GM19240 (cell line): ENCODE measurements at regions not wholly inside any gene's neighbourhood (a gene's known extent, or its start where the extent isn't known, plus 50 kb on each side); places are given as distances from the start of the nearest gene placed in this dataset.

Experiments used
- DNase-seq: peaks from one replicate; pipeline ENCODE4 v3.0.0; 2011; ENCODE audit warnings: low spot score; ENCODE audit not compliant: insufficient read length

DNA sequence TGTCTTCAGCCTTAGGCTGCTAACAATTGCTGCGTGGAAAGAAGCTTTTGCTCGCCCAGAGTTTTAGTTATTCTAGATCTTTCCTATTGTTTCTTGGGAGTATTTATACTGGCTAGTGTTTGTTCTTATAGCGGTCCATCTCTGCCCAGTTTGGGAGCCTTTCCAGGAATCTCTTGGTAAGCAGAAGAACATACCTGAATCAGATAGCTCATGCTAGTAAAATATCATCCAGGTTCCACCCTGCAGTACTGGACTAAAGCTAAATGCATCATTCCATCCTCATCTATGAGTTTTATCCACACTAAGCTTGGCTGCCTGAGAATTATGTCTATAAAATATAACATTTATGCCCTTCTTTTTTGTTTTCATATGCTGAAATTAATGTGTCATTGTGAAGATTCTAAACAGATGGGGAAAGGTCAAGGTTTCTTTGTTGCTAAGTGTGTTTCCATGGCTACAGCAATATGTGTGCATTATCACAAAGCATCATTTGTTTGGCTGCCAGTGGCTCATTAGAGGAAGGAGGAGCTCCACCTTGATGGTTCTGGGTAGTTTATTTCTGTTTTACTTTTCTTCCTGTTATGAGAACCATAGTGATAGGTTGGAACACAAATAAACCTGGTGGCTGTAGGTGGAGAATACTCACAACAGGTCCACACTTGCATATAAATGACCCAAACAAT is 182.8 kb downstream of the PIK3C3 start:
- no peak for DNase-seq

DNA sequence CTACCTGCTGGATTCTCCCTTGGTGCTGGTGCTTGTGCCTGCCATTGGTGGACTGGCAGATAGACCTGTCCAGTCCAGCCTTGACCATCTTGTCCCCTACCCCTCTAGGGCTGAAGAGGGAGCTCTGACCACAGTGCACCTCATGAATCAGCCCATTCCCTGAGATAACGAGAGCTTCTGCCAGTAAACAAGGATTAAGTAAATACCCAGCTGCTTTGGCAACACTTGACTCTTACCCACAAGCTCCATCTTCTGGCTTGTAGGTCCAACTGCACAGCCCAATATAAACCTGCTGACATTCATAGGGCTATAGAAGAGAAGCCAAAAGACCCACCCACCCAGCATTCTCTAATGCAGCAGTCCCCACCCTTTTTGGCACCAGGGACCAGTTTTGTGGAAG is 186.4 kb downstream of the PIK3C3 start:
- no peak for DNase-seq

DNA sequence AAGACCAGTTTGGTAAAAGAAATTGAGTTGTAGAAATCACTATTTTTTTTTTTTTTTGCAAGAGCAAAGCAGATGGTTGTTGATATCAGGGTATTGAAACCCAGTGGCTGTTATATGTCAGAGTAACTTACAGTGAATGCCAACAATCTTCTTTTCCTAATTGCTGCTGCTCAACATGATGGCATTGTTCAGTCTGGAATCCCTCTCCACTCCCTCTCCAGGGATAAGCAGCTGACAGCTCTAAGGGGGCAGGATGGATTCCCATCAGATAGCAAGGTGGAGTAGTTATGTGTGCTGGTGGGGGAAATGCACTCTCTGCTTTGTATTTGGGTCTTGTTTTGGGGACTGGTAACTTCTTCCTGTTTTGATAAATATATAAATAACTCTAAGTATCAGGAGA is 200.0 kb downstream of the PIK3C3 start:
- no peak for DNase-seq

DNA sequence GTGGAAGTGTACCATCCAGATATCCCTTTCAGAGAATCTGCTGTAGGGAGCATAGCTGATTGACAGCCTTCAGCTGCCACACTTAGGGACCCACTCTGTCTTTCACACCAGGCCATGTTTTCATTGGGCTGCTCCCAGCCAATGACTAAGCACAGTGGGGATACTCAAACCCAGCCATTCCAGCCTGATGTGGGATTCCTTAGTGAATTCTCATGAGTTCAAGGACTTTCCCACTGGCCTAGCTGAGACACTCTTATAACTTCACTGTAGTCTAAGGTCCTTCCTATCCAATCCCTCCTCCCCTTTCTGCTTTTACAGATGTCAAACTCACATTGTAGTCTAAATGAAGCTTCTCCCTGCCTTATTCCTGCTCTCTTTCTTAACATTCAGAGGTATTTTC is 201.2 kb downstream of the PIK3C3 start:
- no peak for DNase-seq

DNA sequence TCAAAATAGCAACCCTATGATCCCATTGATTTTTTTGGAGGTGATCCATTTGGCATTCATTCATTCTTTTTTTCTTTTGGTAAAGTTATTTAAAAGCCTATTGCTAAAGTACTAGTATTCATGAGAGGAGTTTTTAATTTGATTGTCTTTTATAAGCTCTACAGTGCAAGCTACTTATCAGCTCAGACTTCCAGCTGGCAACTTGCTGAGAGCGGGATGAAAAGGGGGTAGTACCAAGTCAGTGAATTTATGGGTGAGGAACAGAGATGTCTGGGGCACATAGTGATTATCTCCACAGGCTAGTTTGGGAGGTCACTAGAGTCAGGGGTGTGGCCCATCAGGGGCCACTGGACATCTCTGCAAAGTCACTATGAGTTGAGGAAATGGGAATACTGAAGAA is 202.4 kb downstream of the PIK3C3 start:
- DNase-seq = no peak

DNA sequence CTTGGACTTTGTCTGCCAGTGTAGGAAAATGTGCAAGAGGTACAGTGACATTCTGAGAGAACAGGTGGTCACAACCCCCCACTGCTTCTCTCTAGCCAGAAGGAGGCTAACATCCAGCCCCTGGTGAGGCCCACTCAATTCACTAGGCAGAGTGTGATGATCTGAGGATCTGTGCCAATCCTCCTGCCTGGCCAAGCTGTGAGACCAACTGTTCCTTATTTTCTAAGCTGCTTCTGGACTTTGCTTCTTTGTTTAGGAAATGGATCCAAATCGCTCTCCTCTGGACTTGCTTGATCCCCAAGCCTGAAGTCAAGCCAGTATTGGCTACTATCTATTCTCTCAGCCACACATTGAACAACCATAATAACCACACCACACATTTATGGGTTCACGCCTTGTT is 202.8 kb downstream of the PIK3C3 start:
- DNase-seq = no peak

DNA sequence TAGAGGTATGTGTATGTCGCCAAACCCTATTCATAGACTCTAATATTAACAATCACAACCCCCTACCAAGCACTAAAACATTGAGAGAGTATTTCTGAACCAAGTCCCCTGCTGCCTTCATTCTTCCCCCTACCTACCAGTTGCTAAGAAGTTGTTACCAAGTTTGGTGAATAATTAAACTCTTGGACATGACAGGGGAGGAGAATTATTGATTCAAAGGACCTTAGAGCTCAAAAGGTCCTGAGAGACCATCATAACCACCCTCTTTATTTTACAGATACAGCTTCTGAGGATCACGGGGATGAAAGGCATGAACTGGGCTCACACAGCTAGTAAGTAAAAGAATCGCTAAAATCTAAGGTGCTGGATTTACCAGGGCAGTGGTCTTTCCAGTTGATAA is 204.1 kb downstream of the PIK3C3 start:
- no peak for DNase-seq

DNA sequence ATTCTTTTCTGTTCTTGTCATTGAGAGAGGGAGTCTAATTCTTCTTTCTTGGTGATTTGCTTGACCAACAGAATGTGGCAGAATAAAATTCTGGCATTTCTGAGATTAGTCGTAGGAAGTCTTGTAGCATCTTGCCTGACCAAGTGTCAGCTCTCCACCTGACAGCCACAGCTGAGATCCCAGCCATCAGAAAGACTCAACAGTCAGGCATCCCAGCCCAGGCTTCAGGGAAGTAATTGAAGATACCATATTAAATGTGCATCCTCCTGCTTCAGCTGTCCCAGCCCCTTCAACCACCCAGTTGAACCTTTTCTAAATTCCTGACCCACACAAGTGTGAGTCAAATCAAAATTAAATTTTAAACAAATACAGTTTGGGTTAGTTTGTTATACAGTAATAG is 208.3 kb downstream of the PIK3C3 start:
- DNase-seq = no peak

DNA sequence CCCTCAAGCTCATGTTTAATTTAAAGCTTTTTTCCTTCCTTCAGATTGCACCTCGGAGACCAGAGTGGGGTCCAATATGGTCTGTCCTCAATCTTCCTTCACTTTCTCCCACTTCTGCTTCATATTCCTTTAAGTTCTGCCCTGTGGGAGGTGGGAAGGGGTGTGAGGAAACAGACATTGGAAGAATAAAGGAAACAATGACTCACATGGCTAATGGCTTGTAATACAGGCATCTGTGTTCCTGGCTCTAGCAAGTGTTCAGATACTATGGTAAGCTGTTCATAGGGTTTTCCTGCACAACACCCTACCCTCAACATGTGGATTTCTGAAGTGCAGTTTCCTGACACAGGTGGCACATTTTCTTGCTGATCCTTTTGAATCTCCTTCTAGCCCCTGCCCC is 209.5 kb downstream of the PIK3C3 start:
- DNase-seq = no peak

DNA sequence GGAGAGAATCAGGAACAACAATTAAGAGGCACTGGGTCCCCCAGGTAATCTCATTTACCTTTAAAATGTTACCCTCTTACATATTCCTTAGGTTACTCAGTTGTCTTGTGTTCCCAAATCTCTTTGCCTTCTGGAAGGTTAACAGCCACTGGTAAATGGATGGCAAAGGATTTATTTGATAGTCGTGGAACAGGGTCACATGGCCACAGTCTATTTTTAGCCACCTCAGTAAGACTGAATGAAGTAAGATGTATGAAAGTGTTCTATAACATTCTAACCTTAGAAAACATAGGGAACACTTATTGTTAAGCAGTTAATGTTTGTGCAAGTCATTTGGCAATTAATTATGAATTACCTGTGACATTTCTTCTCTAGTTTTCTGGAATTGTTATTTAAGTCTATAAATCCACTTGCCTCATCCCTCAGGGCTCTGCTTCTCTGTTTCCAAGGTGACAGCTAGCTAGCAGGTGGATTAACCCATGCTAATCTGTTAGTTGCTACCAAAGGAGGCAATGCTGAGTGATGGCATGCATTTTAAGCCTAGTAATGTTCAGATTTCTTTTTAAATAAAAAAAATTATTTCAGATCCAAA is 211.0 kb downstream of the PIK3C3 start:
- no peak for DNase-seq

DNA sequence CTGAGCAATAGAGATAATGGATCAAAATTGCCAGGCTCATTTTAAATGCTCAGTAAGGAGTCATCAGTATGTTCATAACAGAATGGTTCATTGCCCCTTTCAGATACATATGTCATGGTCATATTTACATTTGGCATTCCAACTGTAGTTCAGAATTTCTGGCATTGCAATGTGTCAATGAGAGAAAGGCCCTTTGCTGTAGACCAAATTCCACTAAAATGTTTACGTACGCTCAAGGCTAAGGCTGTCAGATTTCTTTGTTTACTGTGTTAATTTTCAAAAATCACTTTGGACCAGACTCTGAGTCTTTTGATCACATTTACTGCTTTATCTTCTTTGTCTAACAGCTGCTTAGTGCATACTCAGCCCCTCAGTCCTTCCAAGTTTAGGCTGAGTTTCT is 213.5 kb downstream of the PIK3C3 start:
- no peak for DNase-seq

DNA sequence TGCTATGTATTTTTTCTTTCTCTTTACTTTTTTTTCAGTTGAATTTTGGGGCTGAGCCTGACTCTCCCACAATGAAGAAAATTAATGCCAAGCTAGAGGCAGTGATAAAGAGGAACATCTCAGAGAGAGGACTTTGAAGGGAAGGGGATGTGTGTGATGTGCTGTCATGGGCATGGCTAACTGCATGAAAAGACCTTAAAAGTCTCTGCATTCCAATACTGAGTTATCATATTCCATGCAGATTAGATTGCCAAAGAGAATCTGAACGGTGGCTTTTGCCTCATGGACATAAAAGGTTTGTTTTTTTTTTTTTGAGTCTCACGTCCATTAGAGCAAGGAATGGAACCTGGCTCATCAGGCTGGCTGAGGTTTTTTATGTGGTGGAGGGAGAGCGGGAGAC is 213.9 kb downstream of the PIK3C3 start:
- no peak for DNase-seq

DNA sequence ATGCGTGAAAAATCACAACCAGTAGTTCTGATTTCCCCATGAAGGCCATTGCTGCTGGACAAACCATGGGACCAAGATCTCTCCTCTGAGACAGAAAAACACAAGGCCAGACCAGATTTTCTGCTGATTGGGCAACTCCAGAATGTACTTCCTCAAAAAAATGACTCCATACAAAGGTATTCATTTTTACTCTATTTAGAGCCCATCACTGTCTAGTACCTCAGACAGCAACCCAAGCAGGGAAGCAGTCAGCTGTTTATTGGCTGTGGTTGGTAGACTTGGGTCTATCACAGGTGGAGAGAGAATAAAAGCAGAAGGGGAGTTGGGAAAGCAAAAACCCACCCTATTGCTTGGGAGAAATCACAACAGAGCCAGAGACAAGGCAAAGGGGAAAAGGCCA is 219.9 kb downstream of the PIK3C3 start:
- no peak for DNase-seq

DNA sequence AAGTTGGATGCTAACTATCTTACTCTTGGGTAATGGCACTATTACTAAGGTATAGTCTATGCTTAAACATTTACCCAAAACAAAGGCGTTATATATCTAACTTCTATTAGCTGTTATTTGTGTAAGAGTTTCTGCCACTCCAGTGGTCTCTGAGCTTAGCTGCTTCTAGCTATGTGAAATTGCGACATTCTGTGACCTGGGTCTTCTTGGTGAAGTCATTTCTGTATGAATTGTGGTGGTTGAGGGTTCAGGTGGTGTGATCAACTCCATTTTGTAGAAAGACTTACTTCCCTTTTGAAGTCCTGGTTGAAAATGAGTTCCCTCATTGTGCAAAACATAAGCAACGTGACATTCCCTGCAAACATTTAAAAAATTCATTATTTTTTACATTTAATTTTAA is 221.6 kb downstream of the PIK3C3 start:
- DNase-seq = no peak

DNA sequence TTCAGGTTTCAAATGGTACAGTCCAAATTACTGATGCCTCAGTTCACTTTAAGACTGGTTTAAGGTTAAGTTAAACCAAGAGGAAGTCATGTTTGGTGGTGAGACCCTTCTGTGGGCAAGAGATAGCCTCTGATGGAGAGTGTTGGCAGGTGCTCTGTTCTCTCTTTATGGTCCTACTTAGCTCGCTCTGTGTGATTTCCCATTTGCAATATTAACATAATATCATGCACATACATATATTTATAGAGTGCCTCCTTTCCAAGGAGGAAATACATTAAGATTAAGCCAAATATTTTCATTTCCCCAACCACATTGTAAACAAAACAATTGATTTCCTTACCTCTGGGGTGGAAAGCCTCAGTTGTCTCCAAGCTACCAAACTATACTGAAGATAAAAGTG is 222.4 kb downstream of the PIK3C3 start:
- no peak for DNase-seq

DNA sequence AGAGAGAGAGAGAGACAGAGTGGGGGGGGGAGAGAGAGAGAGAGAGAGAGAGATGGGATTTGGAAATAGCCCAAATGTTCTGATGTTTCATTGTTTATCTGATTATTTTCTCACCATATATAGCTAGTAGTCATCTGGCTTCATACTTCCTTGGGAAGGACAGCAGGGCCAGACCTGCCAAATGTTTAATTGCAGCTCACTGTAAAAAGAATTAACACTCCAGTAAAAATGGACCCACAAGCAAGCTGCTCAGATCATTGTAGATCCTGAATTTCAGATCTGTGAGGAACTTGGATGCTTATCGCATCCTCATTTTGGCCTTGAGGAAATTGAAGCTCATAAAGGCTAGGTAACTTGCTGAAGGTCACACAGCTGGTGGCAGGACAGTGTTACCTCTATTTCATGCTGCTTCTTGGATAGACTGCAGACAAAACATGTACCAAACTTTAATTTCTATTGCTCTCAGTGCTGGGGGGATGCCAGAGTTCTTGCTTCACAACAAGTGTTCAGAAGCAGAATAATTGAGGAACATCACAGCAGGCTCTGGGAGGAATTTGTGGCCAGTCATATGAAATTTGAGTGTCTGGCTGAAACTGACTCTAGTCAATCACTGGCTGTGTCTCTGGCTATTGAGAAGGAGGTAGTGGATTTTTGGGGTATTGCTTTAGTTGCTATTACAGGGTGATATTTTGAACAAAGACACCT is 223.5 kb downstream of the PIK3C3 start:
- DNase-seq = no peak

DNA sequence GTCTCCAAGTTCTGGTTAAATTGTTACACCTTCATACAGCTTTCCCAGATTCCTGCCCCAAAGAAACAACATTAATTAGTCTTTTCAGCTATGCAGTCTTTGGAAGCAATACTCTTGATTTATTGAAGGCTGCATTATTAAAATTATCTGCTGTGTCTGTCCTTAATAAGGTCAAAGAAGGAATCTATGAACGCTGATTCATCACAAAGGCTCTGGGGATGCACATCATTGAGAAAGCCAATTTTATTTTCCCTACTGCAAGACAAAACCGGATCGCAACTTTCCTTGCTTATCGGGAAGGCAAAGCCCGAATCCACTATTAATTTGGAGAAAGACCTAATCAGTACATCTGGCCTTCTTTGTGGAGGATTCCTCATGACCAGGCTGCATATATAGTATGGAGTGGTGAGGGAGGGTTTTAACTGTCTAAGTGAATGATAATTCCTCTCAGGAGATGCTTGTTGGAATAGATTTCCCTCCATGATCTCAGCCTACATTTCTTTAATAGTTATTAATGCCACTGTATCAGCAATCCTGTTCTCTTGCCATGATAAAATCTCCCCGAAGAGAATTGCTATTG is 224.6 kb downstream of the PIK3C3 start:
- no peak for DNase-seq

DNA sequence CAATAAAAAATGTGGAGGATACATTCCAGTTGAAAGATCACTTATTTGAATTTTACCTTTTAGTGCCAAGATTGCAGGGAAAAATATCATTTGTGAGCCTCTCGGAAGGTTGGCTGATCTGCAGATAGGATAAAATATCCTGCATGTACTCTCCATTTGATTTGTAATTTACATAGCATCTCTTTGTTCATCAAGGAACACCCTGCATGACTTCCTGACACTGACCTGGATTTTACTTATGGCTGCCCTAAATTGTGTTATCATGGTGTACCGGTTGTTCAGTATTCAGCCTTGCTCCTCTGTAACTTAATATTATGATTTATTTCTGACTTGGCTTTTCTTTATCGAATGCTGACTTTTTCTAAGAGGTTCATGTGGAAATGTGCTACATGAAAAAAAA is 226.4 kb downstream of the PIK3C3 start:
- no peak for DNase-seq

DNA sequence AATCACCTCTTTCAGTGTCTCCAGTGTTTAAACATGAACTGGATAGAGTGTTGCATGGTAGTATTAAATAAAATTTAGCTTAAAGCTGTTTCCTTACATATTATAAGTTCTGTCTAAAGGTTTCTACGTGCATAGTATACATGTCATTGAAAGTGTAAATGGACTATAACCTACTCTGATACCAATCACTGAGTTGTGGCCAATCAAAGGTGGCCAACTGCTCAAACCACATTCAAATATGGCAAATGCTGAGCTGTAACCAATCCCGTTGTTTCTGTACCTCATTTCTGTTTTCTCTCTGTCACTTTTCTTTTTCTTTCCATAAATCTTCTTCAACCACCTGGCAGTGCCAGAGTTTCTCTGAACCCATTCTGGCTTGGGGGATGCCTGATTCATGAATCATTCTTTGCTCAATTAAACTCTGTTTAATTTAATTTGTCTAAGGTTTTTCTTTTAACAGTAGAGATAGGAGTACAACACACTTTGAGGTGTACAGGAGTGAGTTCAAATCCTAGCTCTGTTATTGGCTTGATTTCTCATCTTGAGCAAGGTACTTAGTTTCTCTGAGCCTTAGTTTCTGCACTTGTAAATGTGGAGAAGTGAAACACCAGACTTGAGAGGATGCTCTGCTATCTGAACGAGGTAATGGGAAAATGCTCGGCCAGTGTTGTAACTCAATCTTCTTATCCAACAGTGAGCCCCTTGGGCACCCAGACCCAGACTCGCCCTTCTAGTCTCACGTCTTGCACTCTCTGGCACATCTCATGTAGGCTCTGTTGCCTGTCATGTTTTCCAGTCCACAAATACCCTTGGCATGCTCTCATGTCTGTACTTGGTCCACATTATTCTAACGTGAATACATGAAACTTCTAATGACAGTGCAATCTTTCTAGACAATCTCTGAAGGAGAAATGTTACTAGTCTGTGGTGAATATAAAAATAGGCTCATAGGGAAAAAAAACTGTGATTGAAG is 228.0 kb downstream of the PIK3C3 start:
- no peak for DNase-seq

DNA sequence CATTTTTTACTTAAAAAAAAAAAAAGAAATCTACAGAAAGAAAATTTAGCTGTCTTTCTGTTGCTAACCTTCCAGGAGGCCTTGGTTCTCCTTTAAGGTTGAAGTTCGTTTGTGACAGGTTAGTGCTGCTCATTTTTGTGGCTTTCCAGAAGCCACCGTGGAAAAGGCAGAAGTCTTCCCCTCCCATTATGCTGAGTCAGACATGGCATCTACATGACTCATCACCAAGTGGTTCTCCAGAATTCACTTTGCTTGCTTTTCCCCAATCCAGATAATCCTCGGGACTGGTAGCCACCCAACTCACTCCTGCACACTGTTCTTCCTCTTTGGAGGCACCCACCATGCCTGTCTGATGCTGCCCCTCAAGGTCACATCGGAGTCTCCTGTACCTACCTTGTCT is 228.7 kb downstream of the PIK3C3 start:
- DNase-seq = no peak

DNA sequence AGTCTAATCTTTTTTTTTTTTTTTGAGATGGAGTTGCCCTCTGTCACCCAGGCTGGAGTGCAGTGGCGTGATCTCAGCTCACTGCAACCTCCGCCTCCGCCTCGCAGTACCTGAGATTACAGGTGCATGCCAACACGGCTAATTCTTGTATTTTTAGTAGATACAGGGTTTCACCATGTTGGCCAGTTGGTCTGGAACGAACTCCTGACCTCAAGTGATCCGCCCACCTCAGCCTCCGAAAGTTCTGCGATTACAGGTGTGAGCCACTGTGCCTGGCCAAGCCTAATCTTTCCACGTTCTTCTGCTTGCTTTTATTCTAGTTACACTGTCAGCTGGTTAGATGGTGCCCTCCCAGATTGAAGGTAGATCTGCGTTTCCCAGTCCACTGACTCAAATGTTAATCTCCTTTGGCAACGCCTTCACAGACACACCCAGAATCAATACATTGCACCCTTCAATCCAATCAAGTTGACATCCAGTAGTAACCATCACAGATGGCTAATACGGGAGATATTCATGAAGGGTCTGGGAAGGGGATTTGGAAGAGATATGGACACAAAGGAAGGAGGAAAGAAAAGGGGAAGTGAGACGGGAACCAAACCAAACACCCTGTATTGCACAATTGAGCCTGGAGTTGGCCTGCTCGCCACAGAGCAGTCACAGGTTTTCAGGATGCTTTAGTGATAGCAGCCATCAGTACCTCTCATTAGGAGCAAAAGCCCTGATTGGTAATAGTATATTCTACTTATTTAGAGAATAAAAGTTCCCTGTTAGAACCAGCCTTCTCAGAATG is 229.8 kb downstream of the PIK3C3 start:
- no peak for DNase-seq
